C4-2B (cell line): ENCODE measurements at regions not wholly inside any gene's neighbourhood (a gene's known extent, or its start where the extent isn't known, plus 50 kb on each side); places are given as distances from the start of the nearest gene placed in this dataset.

Source experiments
- H3K27ac ChIP-seq: fragments of 450-650 bp; 2 replicates; pipeline ENCODE4 v1.5.1; 2017
- ZFX ChIP-seq: fragments of 450-650 bp; IDR thresholded peaks from 2 replicates; pipeline ENCODE4 v1.6.1; 2017
- TF ChIP-seq, protein P1 (sequence below): fragments of 450-650 bp; conservative IDR thresholded peaks from 2 replicates; pipeline ENCODE4 v1.5.1; 2017; ENCODE audit warnings: mild to moderate bottlenecking

DNA sequence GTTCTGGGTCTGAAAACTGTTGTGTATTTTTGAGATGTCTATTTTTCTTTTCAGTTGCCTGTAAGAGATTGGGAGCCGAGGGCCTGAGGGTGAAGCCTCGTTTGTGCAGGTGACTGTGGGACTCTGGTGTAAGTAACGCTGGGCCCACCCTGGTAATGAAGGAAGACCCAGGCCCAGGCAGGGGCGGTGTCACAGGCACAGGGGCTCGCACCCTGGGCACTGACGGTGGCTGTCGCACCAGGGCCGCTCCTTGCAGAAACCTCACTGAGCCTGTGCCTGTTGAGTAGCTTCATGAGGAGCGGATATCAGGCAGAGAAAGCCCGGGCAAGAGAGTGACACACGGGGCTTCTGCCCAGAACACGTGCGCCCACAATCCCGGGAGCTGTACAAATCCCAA lies 541.4 kb downstream of the TRIML1 start:
- TF ChIP-seq, protein P1, sequence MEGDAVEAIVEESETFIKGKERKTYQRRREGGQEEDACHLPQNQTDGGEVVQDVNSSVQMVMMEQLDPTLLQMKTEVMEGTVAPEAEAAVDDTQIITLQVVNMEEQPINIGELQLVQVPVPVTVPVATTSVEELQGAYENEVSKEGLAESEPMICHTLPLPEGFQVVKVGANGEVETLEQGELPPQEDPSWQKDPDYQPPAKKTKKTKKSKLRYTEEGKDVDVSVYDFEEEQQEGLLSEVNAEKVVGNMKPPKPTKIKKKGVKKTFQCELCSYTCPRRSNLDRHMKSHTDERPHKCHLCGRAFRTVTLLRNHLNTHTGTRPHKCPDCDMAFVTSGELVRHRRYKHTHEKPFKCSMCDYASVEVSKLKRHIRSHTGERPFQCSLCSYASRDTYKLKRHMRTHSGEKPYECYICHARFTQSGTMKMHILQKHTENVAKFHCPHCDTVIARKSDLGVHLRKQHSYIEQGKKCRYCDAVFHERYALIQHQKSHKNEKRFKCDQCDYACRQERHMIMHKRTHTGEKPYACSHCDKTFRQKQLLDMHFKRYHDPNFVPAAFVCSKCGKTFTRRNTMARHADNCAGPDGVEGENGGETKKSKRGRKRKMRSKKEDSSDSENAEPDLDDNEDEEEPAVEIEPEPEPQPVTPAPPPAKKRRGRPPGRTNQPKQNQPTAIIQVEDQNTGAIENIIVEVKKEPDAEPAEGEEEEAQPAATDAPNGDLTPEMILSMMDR = no peak
- no peak for TF ChIP-seq ZFX
- H3K27ac ChIP-seq = no peak overlapping the region

DNA sequence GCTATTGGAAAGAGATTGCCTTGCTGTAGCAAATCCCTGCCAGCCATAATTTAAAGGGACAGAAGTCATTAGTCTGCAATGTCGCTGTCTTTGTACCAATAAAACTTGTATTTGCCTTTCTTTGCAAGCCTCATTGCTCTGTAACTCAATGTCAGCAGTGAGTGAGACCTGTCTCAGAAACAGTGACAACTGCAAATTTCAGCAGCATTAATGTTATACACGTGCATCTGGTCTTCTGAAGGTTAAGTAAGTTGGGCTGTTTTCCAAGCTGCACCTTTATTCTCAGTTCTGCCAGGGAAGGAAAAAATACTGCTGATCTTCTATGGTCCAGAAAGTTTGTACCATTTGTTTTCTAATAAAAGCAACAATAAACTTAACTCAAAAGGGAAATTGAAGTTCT lies 543.1 kb downstream of the TRIML1 start:
- TF ChIP-seq ZFX = no peak
- TF ChIP-seq, protein P1 = no peak
- H3K27ac ChIP-seq = no peak overlapping the region

DNA sequence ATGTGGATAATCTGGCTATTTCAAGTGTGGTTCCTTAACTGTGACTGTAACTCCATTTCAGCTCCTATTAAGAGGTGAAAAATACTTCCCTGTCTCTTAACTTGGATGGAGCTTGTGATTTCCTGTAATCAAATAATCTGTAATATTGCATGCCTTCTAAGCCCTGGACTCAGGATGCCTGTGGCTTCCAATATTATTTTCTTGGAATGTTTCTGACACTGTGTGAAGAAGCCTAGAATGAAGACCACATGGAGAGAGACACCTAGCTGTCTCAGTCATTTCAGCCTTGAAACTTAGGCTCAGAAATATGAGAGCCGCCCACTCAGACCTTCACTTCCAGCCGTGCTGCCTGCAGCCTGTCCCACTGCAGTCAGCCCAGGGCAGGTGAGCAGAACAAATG lies 544.3 kb downstream of the TRIML1 start:
- no peak overlapping the region for H3K27ac ChIP-seq
- TF ChIP-seq, protein P1 = no peak
- TF ChIP-seq ZFX = no peak

DNA sequence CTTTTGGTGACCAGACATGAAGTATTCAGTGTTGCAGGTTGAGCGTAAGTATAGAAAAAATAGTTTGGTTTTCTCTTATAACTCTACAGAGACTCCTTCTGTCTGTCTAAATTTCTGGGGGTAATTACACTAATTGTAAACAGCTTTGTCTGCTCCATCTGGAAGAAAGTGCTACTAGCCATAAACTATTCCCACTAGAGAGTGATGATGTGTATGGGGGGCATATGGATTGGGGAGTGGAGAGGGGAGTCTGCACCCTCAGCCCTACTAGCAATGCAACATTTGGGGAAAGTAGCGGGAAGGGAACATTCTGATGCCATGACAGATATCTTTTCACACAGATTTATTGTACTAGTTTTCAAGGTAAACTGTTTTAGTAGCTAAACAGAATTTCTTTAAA lies 549.7 kb downstream of the TRIML1 start:
- TF ChIP-seq, protein P1 = no peak
- TF ChIP-seq ZFX = no peak
- no peak overlapping the region for H3K27ac ChIP-seq

DNA sequence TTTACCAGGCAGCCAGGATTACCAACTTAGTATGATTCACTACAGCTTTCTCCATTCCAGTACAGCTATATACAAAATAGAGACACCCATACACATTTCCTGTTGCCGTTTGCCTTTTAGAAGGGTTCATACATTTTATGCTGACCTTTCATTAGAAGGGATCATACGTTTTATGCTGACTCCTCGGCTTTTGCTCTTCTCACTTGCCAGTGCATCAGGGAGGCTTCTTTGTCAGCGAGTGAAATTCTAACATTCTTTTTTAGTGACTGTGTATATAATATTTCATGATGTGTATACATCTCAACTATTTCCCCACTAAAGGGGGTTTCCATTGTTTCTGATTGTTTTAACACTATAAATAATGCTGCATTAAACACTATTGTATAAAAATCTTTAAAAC lies 552.6 kb downstream of the TRIML1 start:
- no peak for TF ChIP-seq ZFX
- TF ChIP-seq, protein P1 = no peak
- H3K27ac ChIP-seq = no peak overlapping the region

DNA sequence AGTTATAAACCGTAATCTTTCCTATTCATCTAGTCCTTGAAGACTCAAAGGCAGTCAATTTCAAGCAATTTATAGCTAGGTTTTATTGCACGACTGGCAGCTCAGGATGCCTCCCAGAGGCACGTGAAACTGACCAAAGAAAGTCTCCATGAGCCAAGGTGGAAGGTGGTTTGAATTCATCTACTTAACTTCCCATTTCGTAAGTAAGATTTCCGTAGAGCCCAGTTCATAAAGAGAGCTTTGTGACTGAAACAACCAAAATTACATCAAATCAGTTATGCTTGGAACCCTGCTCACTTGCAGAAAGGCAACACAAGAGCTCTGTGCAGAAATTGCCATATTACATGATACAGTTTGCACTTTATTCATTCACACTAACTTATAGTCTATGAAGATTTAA lies 556.0 kb downstream of the TRIML1 start:
- H3K27ac ChIP-seq = no peak overlapping the region
- no peak for TF ChIP-seq ZFX
- TF ChIP-seq, protein P1 = no peak

DNA sequence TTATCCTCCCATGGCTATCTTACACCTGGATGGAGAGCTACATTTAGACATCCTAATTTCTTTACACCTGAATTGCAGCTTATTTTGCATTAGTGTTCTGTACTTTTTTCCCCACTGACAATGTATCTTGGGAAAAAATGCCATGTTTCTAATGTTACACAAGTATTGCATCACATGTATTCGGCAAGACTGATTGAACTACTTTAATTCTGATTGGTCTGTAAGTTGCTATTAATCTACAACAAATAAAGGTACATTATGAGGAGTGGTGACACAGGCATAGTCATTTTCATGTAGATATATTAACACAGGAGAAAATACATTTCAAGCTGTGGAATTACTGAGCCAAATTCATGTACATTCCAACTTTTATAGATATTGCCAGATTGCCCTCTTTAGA lies 558.0 kb downstream of the TRIML1 start:
- no peak overlapping the region for H3K27ac ChIP-seq
- TF ChIP-seq ZFX = no peak
- TF ChIP-seq, protein P1 = no peak
